HCT116 (cell line): ENCODE measurements at regions not wholly inside any gene's neighbourhood (a gene's known extent, or its start where the extent isn't known, plus 50 kb on each side); places are given as distances from the start of the nearest gene placed in this dataset.

Experiments used
- ATAC-seq: fragments of 200-7000 bp; cut with Tn5 transposase; 2 replicates; pipeline ENCODE4 v1.9.1; 2020; ENCODE audit warnings: mild to moderate bottlenecking, moderate library complexity
- BruUV-seq: library from RNA; stranded (reverse); fragments of 400-500 nt; replicated peaks from 2 replicates; lab custom pipeline; 2021; lab: Mats Ljungman, UMichigan
- CTCF ChIA-PET: fragments of 300-600 bp; sonication (Branson Sonifier 250); formaldehyde crosslinking; loops from one replicate; lab custom pipeline; 2021; ENCODE audit warnings: antibody characterized with exemption; lab: Charles Lee
- POLR2A ChIA-PET: fragments of 300-600, 350-600 bp; sonication (Branson Sonifier 250); formaldehyde crosslinking; loops from one replicate; lab custom pipeline; 2021; ENCODE audit warnings: antibody characterized with exemption; lab: Charles Lee
- RAD21 ChIA-PET, 2 experiments: fragments of 300-600 bp; sonication (Branson Sonifier 250); formaldehyde crosslinking; loops; one replicate each; lab custom pipeline; 2023; ENCODE audit warnings: low total read pairs in 2 of 2; ENCODE audit not compliant: uncharacterized antibody in 2 of 2, unreplicated experiment in 2 of 2, low non-redundant PET in 1 of 2; lab: Charles Lee
- DNase-seq: peaks from one replicate; pipeline ENCODE4 v3.0.0-alpha.2; 2010; ENCODE audit warnings: low read depth, low spot score
- H2AFZ ChIP-seq: fragments of 200-600 bp; shearing (Covaris generic), sonication (generic); 2 replicates; pipeline ENCODE4 v1.6.1; 2017; ENCODE audit warnings: low read depth, mixed run types, mixed read lengths, antibody characterized with exemption, low read length; ENCODE audit not compliant: poor library complexity, severe bottlenecking
- H3K27ac ChIP-seq: 2 replicates; pipeline ENCODE4 v1.5.1; 2012; ENCODE audit warnings: low read depth, low read length
- H3K27me3 ChIP-seq: fragments of 200-600 bp; sonication (generic); 2 replicates; pipeline ENCODE4 v1.6.1; 2016; ENCODE audit warnings: mixed run types, low read length, mixed read lengths; ENCODE audit not compliant: insufficient read depth
- H3K36me3 ChIP-seq, 2 experiments: fragments of 200-500 bp in 1 of 2; fragments of 200-600 bp in 1 of 2; sonication (Bioruptor generic) in 1 of 2; sonication (generic) in 1 of 2; 2 replicates each; pipeline versions ENCODE4 v1.5.1 to v1.6.1; 2014 to 2016; ENCODE audit warnings: low read length in 2 of 2, inconsistent platforms in 1 of 2, mixed read lengths in 1 of 2, mixed run types in 1 of 2; ENCODE audit not compliant: insufficient read depth in 2 of 2, control insufficient read depth in 1 of 2
- H3K4me1 ChIP-seq, 2 experiments: fragments of 200-600 bp in 1 of 2; sonication (generic) in 1 of 2; 2 replicates each; pipeline versions ENCODE4 v1.5.1 to v1.6.1; 2012 to 2017; ENCODE audit warnings: low read length in 2 of 2, inconsistent platforms in 1 of 2, mild to moderate bottlenecking in 1 of 2, mixed read lengths in 1 of 2, mixed run types in 1 of 2, moderate library complexity in 1 of 2; ENCODE audit not compliant: insufficient read depth in 2 of 2, control insufficient read depth in 1 of 2
- H3K4me2 ChIP-seq: fragments of 200-600 bp; sonication (generic); 2 replicates; pipeline ENCODE4 v1.6.1; 2017; ENCODE audit warnings: mixed run types, low read length, mixed read lengths
- H3K4me3 ChIP-seq, 2 experiments: fragments of 200-600 bp in 1 of 2; sonication (generic) in 1 of 2; replicated peaks in 1 of 2; 2 replicates each; pipeline ENCODE4 v1.5.1; 2011 to 2016; ENCODE audit warnings: low read length in 2 of 2, control low read depth in 1 of 2, low read depth in 1 of 2, mild to moderate bottlenecking in 1 of 2, mixed read lengths in 1 of 2, mixed run types in 1 of 2
- H3K79me2 ChIP-seq: fragments of 200-600 bp; sonication (generic); 2 replicates; pipeline ENCODE4 v1.6.1; 2017; ENCODE audit warnings: mild to moderate bottlenecking, mixed run types, low read length, moderate library complexity, mixed read lengths; ENCODE audit not compliant: insufficient read depth
- H3K9ac ChIP-seq: fragments of 200-600 bp; sonication (generic); 2 replicates; pipeline ENCODE4 v1.6.1; 2016; ENCODE audit warnings: low read length, mixed read lengths
- H3K9me2 ChIP-seq: fragments of 200-600 bp; sonication (generic), shearing (Covaris generic); 2 replicates; pipeline ENCODE4 v1.6.1; 2017; ENCODE audit warnings: mixed run types, mild to moderate bottlenecking, moderate library complexity; ENCODE audit not compliant: insufficient read depth
- H3K9me3 ChIP-seq, 2 experiments: fragments of 200-500 bp in 1 of 2; fragments of 200-600 bp in 1 of 2; sonication (Bioruptor generic) in 1 of 2; sonication (generic) in 1 of 2; 2 replicates each; pipeline ENCODE4 v1.6.1; 2014 to 2017; ENCODE audit warnings: low read length in 2 of 2, mixed read lengths in 2 of 2, inconsistent platforms in 1 of 2, low read depth in 1 of 2, mild to moderate bottlenecking in 1 of 2, mixed run types in 1 of 2, moderate library complexity in 1 of 2; ENCODE audit not compliant: control insufficient read depth in 1 of 2, insufficient read depth in 1 of 2
- H4K20me1 ChIP-seq: fragments of 200-600 bp; sonication (generic), shearing (Covaris generic); 2 replicates; pipeline ENCODE4 v1.6.1; 2017; ENCODE audit warnings: mixed run types, mild to moderate bottlenecking, moderate library complexity; ENCODE audit not compliant: insufficient read depth
- CEBPB ChIP-seq: IDR thresholded peaks from 2 replicates; pipeline ENCODE4 v1.6.1; 2012; ENCODE audit warnings: low read depth
- EGR1 ChIP-seq: IDR thresholded peaks from 2 replicates; pipeline ENCODE4 v1.6.1; 2012; ENCODE audit warnings: low read depth
- EZH2 ChIP-seq: fragments of 200-600 bp; sonication (generic); IDR thresholded peaks from 2 replicates; pipeline ENCODE4 v1.6.1; 2017; ENCODE audit warnings: antibody characterized with exemption, mixed run types
- FOSL1 ChIP-seq: IDR thresholded peaks from 2 replicates; pipeline ENCODE4 v1.6.1; 2012; ENCODE audit warnings: low read depth
- JUND ChIP-seq: IDR thresholded peaks from 2 replicates; pipeline ENCODE4 v1.6.1; 2012
- POLR2A ChIP-seq: IDR thresholded peaks from 2 replicates; pipeline ENCODE4 v1.7.0; 2011; ENCODE audit warnings: borderline replicate concordance; ENCODE audit not compliant: insufficient read depth, insufficient read length; ENCODE audit errors: extremely low read depth
- POLR2AphosphoS5 ChIP-seq: IDR thresholded peaks from 2 replicates; pipeline ENCODE4 v1.6.1; 2011; ENCODE audit warnings: mild to moderate bottlenecking, low read depth, low read length, moderate library complexity
- SP1 ChIP-seq: IDR thresholded peaks from 2 replicates; pipeline ENCODE4 v1.6.1; 2012; ENCODE audit warnings: low read depth
- SRF ChIP-seq: IDR thresholded peaks from 2 replicates; pipeline ENCODE4 v1.6.1; 2012; ENCODE audit warnings: low read depth
- TCF7L2 ChIP-seq: IDR thresholded peaks from 2 replicates; pipeline ENCODE4 v1.7.0; 2011; ENCODE audit warnings: borderline replicate concordance, inconsistent platforms; ENCODE audit not compliant: insufficient read depth, insufficient read length; ENCODE audit errors: extremely low read depth
- YY1 ChIP-seq: IDR thresholded peaks from 2 replicates; pipeline ENCODE4 v1.6.1; 2011; ENCODE audit warnings: low read length, low read depth, moderate library complexity, mild to moderate bottlenecking; ENCODE audit not compliant: insufficient replicate concordance; ENCODE audit errors: extremely low read depth
- ZFX ChIP-seq: fragments of 450-650 bp; IDR thresholded peaks from 2 replicates; pipeline ENCODE4 v1.6.1; 2017
- ZNF274 ChIP-seq: fragments of 200-500 bp; sonication (Bioruptor generic); IDR thresholded peaks from 2 replicates; pipeline ENCODE4 v1.6.1; 2014; ENCODE audit warnings: mild to moderate bottlenecking, low read depth, low read length, inconsistent platforms
- intact Hi-C: fragments of 100-400 bp; cut with micrococcal nuclease; formaldehyde crosslinking; loops from 2 replicates; pipeline ENCODE4 v1.10.0; 2022
- TF ChIP-seq, protein P1 (sequence below): IDR thresholded peaks from 2 replicates; pipeline ENCODE4 v1.6.1; 2012; ENCODE audit warnings: low read depth
- TF ChIP-seq, protein P2 (sequence below): IDR thresholded peaks from 2 replicates; pipeline ENCODE4 v1.6.1; 2012
- TF ChIP-seq, protein P3 (sequence below): IDR thresholded peaks from 2 replicates; pipeline ENCODE4 v1.6.1; 2012

DNA sequence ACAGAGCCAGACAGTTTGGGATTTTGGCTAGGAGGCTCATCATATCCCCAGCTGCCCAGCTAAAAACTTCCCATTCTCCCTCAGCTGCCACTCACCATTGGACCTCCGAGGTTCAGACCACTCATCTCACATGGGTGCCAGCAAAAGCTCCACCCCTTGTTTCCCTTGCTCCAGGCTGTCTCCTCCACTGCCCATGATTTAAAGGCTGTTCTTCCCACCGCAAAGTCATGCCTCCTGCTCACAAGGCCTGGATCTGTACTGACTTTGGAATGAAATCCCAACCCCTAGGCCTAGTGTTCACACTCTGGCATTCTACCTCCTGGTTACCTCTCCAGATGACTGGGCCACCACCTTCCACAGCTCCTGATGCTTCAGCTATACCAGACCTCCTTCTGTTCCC is 142.2 kb upstream of the EOLA2 start:
- intact Hi-C loops = no loop called here
- POLR2A ChIA-PET = no interaction called here
- BruUV-seq = no TSS peak

DNA sequence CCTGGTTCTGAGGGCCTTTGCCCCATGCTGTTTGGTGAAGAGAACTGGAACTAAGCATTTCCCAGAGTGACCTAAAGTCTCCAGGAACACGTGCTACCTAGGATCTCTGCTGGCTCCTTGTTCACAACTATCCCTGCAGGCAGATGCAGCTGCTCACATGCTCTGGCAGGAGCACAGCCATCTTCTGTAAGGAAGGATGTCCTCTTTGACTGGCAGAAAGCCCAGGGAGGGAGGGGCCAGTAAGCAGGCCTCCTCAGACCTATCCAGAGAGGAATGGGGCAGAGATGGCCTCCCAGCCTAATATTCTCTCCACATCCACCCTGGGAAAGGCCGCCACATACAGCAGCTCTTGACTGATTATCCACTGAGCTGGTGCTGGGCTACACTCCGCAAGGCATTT is 142.8 kb upstream of the EOLA2 start:
- RAD21 ChIA-PET = no interaction called here
- Histone ChIP-seq H3K4me3 (no peak overlapping the region), H4K20me1 (no peaks in the 10 kb centered on the region), H3K4me1 (no peaks in the 10 kb centered on the region), H3K36me3 (no peaks in the 10 kb centered on the region), H3K9ac (no peak overlapping the region), H3K27ac (no peak overlapping the region), H3K9me2 (no peaks in the 10 kb centered on the region)
- intact Hi-C loops = no loop called here
- POLR2A ChIA-PET = no interaction called here
- BruUV-seq = no TSS peak
- ATAC-seq = no peak
- TF ChIP-seq ZNF274 (no peak), EGR1 (no peak), YY1 (no peak), JUND (no peak), CEBPB (no peak), EZH2 (no peak), SP1 (no peak), POLR2A (no peak)
- TF ChIP-seq, protein P1, sequence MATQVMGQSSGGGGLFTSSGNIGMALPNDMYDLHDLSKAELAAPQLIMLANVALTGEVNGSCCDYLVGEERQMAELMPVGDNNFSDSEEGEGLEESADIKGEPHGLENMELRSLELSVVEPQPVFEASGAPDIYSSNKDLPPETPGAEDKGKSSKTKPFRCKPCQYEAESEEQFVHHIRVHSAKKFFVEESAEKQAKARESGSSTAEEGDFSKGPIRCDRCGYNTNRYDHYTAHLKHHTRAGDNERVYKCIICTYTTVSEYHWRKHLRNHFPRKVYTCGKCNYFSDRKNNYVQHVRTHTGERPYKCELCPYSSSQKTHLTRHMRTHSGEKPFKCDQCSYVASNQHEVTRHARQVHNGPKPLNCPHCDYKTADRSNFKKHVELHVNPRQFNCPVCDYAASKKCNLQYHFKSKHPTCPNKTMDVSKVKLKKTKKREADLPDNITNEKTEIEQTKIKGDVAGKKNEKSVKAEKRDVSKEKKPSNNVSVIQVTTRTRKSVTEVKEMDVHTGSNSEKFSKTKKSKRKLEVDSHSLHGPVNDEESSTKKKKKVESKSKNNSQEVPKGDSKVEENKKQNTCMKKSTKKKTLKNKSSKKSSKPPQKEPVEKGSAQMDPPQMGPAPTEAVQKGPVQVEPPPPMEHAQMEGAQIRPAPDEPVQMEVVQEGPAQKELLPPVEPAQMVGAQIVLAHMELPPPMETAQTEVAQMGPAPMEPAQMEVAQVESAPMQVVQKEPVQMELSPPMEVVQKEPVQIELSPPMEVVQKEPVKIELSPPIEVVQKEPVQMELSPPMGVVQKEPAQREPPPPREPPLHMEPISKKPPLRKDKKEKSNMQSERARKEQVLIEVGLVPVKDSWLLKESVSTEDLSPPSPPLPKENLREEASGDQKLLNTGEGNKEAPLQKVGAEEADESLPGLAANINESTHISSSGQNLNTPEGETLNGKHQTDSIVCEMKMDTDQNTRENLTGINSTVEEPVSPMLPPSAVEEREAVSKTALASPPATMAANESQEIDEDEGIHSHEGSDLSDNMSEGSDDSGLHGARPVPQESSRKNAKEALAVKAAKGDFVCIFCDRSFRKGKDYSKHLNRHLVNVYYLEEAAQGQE = no peak
- TF ChIP-seq, protein P2, sequence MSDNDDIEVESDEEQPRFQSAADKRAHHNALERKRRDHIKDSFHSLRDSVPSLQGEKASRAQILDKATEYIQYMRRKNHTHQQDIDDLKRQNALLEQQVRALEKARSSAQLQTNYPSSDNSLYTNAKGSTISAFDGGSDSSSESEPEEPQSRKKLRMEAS = no peak
- TF ChIP-seq, all 23 proteins: peak for 0
- Histone ChIP-seq H3K9me3 (no peaks in the 10 kb centered on the region), H3K79me2 (no peaks in the 10 kb centered on the region), H3K27me3 (no peaks in the 10 kb centered on the region), H2AFZ (no peak overlapping the region), H3K4me2 (no peak overlapping the region)
- DNase-seq = no peak
- CTCF ChIA-PET = no interaction called here

More for the DNA sequence above, 142.2 kb upstream of the EOLA2 start:
- Histone ChIP-seq H3K36me3 (no peaks in the 10 kb centered on the region), H3K4me3 (no peak overlapping the region), H4K20me1 (no peaks in the 10 kb centered on the region), H3K4me1 (no peaks in the 10 kb centered on the region), H3K4me2 (no peak overlapping the region), H2AFZ (no peak overlapping the region), H3K9me2 (no peaks in the 10 kb centered on the region), H3K9ac (no peak overlapping the region), H3K27ac (no peak overlapping the region), H3K79me2 (no peaks in the 10 kb centered on the region), H3K9me3 (no peaks in the 10 kb centered on the region), H3K27me3 (no peaks in the 10 kb centered on the region)
- DNase-seq = no peak
- ChIA-PET CTCF (no interaction called here), RAD21 (no interaction called here)
- TF ChIP-seq POLR2AphosphoS5 (no peak), EZH2 (no peak), YY1 (no peak), EGR1 (no peak), SRF (no peak), POLR2A (no peak), FOSL1 (no peak), SP1 (no peak), ZFX (no peak), ZNF274 (no peak), TCF7L2 (no peak)
- TF ChIP-seq, protein P3, sequence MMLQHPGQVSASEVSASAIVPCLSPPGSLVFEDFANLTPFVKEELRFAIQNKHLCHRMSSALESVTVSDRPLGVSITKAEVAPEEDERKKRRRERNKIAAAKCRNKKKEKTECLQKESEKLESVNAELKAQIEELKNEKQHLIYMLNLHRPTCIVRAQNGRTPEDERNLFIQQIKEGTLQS = no peak
- TF ChIP-seq, protein P2 = no peak
- no peak for ATAC-seq
